ENCODE measurements at regions not wholly inside any gene's neighbourhood (a gene's known extent, or its start where the extent isn't known, plus 50 kb on each side); places are given as distances from the start of the nearest gene placed in this dataset.

GRCh38 chr5:123921193-123921592 lies 409.2 kb downstream of the CSNK1G3 start:
- TF ChIP-seq TAF1 (conservative IDR thresholded peaks at IDR 0.05): no peak
- TF ChIP-seq CTCF (IDR thresholded peaks at IDR 0.05; ENCODE audit: low read depth, low read length, missing input control): no peak
- TF ChIP-seq MAX (IDR thresholded peaks at IDR 0.05): no peak
- TF ChIP-seq SP1 (IDR thresholded peaks at IDR 0.05): no peak
- no peak for TF ChIP-seq RAD21 (IDR thresholded peaks at IDR 0.05)
- no peak for TF ChIP-seq REST (IDR thresholded peaks at IDR 0.05)
